ENCODE measurements at regions not wholly inside any gene's neighbourhood (a gene's known extent, or its start where the extent isn't known, plus 50 kb on each side); places are given as distances from the start of the nearest gene placed in this dataset.

GRCh38 chr10:44786286-44786850 is 124.8 kb upstream of the TMEM72 start:
- no peak overlapping the region for H3K4me3 ChIP-seq (replicated peaks in 1 of 2; ENCODE audit: low read depth in 2 of 2, low read length in 2 of 2)
- TF ChIP-seq CTCF (IDR thresholded peaks at IDR 0.05; ENCODE audit: low read depth, low read length): no peak
- peak; percentile 75 to 98 for DNase-seq (ENCODE audit: low read depth in 2 of 2)

- TF ChIP-seq CTCF (IDR thresholded peaks at IDR 0.05; ENCODE audit: low read depth, low read length): no peak
- no peak overlapping the region for H3K4me3 ChIP-seq (replicated peaks in 1 of 2; ENCODE audit: low read depth in 2 of 2, low read length in 2 of 2)
- DNase-seq (ENCODE audit: low read depth in 2 of 2): no peak
Observed at GRCh38 chr10:44787480-44788075, 123.6 kb upstream of the TMEM72 start.

GRCh38 chr10:44788147-44789129 is 122.7 kb upstream of the TMEM72 start:
- DNase-seq (ENCODE audit: low read depth in 2 of 2): peak in 1 of 2 donors; percentile 22
- no peak for TF ChIP-seq CTCF (IDR thresholded peaks at IDR 0.05; ENCODE audit: low read depth, low read length)
- no peak overlapping the region for H3K4me3 ChIP-seq (replicated peaks in 1 of 2; ENCODE audit: low read depth in 2 of 2, low read length in 2 of 2)

- peak in 1 of 2 donors; percentile 52 for DNase-seq (ENCODE audit: low read depth in 2 of 2)
- no peak overlapping the region for H3K4me3 ChIP-seq (replicated peaks in 1 of 2; ENCODE audit: low read depth in 2 of 2, low read length in 2 of 2)
- no peak for TF ChIP-seq CTCF (IDR thresholded peaks at IDR 0.05; ENCODE audit: low read depth, low read length)
Observed at GRCh38 chr10:44792119-44792775, 118.9 kb upstream of the TMEM72 start.

- H3K4me3 ChIP-seq (replicated peaks in 1 of 2; ENCODE audit: low read depth in 2 of 2, low read length in 2 of 2): no peak overlapping the region
- no peak for TF ChIP-seq CTCF (IDR thresholded peaks at IDR 0.05; ENCODE audit: low read depth, low read length)
- DNase-seq (ENCODE audit: low read depth in 2 of 2): no peak
Observed at GRCh38 chr10:44799966-44800365, 111.2 kb upstream of the TMEM72 start.
